ENCODE measurements at regions not wholly inside any gene's neighbourhood (a gene's known extent, or its start where the extent isn't known, plus 50 kb on each side); places are given as distances from the start of the nearest gene placed in this dataset.
A peak's percentile ranks its signal among the peaks of the same experiment; 100 is the strongest.

DNA sequence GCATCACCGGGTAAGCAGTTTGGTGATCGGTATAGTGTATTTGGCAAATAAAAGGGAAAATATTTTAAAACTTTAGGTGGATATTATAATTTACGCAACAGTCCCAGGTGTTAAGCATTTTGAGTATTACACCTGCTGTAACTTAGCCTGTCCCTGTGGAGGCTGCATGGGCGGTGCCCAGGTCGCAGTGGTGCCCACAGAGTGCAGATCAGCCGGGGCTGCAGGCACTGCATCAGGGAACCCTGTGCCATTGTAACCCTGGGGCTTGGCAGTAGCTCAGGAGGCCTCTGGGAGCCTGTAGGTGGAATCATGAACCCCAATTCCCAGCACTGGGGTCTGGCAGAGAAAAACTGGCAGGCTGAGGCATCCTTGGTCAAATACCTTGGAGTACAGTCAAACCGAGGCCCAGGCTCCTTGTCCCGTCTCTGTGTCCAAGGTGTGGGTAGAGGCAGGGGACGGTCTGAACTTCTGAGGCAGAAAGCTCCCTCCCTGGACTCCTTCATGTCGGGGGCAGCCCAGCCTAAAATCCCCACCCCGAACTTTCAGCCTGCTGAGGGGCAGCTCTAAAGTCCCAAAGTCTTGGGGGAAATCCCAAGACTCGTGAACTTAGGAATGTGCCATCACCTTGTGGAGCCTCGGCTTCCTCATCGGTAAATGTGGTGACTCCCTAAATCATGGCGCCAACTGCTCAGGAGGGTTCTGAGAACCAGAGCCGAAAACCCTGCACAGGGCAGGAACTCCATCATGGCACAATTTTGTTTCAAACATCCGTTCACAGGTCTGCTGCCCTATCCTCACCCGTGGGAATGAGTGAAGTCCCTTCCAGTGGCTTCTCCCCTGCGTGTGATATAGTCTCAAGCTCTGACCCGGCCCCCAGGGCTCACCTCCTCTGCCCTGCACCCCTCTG, 85.7 kb downstream of the INHBB start:
- no peak overlapping the region for H3K4me3 ChIP-seq
- H3K27ac ChIP-seq, result no peak overlapping the region
- no peaks in the 10 kb centered on the region for H3K4me1 ChIP-seq
- intact Hi-C loops (cut with DNase I), result no loop called here
- TF ChIP-seq, protein P1, sequence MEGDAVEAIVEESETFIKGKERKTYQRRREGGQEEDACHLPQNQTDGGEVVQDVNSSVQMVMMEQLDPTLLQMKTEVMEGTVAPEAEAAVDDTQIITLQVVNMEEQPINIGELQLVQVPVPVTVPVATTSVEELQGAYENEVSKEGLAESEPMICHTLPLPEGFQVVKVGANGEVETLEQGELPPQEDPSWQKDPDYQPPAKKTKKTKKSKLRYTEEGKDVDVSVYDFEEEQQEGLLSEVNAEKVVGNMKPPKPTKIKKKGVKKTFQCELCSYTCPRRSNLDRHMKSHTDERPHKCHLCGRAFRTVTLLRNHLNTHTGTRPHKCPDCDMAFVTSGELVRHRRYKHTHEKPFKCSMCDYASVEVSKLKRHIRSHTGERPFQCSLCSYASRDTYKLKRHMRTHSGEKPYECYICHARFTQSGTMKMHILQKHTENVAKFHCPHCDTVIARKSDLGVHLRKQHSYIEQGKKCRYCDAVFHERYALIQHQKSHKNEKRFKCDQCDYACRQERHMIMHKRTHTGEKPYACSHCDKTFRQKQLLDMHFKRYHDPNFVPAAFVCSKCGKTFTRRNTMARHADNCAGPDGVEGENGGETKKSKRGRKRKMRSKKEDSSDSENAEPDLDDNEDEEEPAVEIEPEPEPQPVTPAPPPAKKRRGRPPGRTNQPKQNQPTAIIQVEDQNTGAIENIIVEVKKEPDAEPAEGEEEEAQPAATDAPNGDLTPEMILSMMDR (IDR thresholded peaks at IDR 0.05), result no peak
- no peaks in the 10 kb centered on the region for H3K9me3 ChIP-seq
- peak in 1 of 2 donors; percentile 54 for DNase-seq (ENCODE audit: low spot score in 2 of 2)
- no peaks in the 10 kb centered on the region for H3K27me3 ChIP-seq
- H3K36me3 ChIP-seq, result no peaks in the 10 kb centered on the region

DNA sequence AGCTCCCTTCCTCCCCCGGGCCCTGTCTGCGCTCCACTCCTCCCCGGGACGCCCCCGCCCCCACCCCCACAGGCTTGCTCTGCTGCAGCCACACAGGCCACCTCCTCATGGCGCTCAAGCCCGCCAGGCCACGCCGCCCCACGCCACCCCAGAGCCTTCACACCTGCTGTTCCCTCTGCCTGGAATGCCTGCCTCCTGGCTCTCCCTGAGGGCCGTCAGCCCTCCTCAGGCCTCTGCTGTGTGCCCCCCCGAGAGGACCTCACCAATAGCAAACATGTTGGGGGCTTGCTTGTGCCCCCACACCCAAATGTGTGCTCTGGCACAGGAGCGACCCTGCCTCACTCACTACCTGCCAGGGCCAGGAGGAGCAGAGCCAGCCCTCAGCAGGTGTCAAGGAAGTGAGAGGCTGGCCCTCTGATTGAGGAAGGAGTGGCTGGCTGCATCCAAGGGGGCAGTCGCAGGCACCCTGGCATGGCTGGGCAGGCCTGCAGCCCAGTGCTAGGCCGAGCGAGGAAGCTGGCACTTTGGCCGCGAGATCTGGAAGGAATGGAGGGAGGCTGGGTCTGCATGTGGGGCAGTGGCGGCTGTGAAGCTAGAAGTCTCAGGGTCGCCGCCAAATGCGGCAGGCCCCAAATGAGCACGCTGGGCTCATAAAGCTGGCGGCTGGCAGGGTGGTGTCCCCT, 86.5 kb downstream of the INHBB start:
- Histone ChIP-seq H3K4me1 (no peaks in the 10 kb centered on the region), H3K27me3 (no peaks in the 10 kb centered on the region), H3K4me3 (no peak overlapping the region), H3K9me3 (no peaks in the 10 kb centered on the region), H3K36me3 (no peaks in the 10 kb centered on the region), H3K27ac (no peak overlapping the region)
- DNase-seq (ENCODE audit: low spot score in 2 of 2), result no peak
- TF ChIP-seq, protein P1 (IDR thresholded peaks at IDR 0.05), result no peak
- intact Hi-C loops (cut with DNase I), result no loop called here

DNA sequence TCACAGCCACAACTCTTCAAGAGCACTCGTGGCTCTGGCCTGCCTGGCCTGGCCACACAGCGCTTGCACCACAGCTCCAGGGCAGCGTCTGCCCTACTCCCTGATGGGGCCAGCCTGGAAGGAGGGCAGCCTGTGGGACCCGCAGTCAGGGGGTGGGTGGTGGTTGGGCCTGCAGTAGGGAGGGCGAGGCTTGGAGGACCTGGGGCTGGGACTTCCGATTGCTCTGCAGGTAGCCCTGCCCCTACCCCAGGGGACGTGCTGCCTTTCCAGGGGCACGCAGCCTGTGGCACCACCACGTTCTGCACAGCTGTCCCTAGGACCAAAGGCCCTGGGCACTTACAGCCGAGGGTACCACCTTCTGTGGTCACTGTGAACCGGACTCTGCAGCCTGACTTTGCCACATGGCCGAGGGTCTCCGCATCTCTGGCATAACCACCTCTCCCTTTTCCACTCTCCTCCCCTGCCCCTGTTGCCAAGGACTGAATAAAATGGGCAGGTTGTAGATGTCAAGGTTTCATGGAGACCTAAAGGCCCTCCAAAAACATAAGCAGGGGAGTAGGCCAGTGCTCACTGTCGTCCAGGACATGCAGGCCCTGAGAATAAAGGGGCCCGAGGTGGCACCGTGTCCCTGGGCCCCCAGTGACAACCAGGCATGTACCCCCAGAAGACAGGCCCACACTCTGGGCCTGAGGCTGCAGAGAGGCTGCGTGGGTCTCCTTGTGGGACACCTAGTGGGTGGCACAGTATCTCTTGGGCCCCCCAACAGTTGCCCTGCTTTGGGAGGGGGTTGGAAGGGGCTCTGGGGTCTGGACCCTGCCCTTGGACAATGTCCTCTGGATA, 87.3 kb downstream of the INHBB start:
- peak in 1 of 2 donors; percentile 62 for DNase-seq (ENCODE audit: low spot score in 2 of 2)
- Histone ChIP-seq H3K4me1 (no peaks in the 10 kb centered on the region), H3K27me3 (no peaks in the 10 kb centered on the region), H3K36me3 (no peaks in the 10 kb centered on the region), H3K9me3 (no peaks in the 10 kb centered on the region), H3K4me3 (no peak overlapping the region), H3K27ac (no peak overlapping the region)
- TF ChIP-seq, protein P1 (IDR thresholded peaks at IDR 0.05), result no peak
- intact Hi-C loops (cut with DNase I), result no loop called here

DNA sequence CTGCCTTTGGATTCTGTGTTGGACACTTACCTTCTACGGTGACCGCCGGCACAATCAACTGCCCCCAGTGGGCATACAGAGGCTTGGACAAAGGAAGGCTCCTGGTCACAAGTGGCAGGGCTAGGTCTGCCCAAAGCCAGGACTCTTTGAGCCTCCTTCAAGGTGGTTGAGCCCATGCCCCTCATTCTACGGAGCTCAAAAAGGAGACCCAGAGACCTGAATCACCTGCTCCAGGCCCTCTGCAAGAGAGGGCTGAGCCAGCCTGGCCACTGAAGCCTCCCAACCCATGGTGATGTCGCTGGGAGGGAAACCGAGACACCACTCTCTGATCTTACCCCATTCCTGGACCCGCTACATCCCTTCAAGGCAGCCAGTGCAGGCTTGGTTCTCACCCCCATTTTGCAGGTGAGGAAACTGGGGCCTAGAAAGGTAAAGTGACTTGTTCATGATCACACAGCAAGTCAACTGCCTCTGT, 87.9 kb downstream of the INHBB start:
- TF ChIP-seq, protein P1 (IDR thresholded peaks at IDR 0.05), result no peak
- Histone ChIP-seq H3K4me3 (no peak overlapping the region), H3K27me3 (no peaks in the 10 kb centered on the region), H3K9me3 (no peaks in the 10 kb centered on the region), H3K36me3 (no peaks in the 10 kb centered on the region), H3K4me1 (no peaks in the 10 kb centered on the region), H3K27ac (no peak overlapping the region)
- intact Hi-C loops (cut with DNase I), result no loop called here
- no peak for DNase-seq (ENCODE audit: low spot score in 2 of 2)

DNA sequence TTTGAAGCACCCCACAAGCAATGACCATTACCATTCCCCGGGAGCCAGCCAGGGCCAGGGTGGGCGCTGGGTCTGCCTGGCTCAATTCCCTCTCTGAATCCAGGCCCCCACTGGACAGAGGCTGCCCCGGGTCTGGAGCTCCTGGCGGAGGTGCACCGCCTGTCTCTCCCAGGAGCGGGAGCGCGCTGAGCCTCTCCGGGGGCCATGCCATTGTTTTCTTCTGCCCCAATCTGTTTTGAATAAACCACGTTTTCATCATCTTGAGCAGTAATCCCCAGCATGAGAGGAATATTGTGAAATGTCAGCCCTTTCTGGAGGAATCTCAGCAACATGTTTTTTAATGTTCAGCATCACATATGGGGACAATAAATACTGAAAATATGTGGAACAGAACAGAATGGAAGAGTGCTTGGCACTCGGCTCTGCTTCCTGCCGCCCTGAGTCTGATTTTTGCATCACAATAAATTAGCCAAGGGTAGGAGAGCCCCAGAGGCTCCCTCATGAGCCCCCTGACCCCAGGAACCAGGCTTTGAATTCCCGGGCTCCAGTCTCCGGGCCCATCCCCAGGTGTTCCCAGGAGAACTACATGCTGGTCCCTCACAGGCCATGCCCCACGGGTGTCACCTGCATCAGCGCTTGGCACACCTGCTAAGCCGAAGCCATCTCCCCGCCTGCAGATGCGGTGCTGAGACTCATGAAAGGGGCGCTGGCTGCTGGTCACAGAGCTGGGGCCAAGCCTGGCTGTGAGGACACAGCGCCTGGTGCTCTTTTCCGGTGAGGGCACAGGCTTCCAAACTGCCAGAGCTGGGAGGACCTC, 88.8 kb downstream of the INHBB start:
- no peak overlapping the region for H3K4me3 ChIP-seq
- no peaks in the 10 kb centered on the region for H3K36me3 ChIP-seq
- H3K27me3 ChIP-seq, result no peaks in the 10 kb centered on the region
- intact Hi-C loops (cut with DNase I), result no loop called here
- no peak overlapping the region for H3K27ac ChIP-seq
- H3K9me3 ChIP-seq, result no peaks in the 10 kb centered on the region
- TF ChIP-seq, protein P1 (IDR thresholded peaks at IDR 0.05), result no peak
- peak in 1 of 2 donors; percentile 50 for DNase-seq (ENCODE audit: low spot score in 2 of 2)
- H3K4me1 ChIP-seq, result no peaks in the 10 kb centered on the region

All from ascending aorta (tissue), 2 donors.